MM.1S (cell line): ENCODE measurements at regions not wholly inside any gene's neighbourhood (a gene's known extent, or its start where the extent isn't known, plus 50 kb on each side); places are given as distances from the start of the nearest gene placed in this dataset.

ENCODE experiments used
- DNase-seq: peaks from one replicate; pipeline ENCODE4 v3.0.0-alpha.2; 2015
- H2AFZ ChIP-seq: fragments of 300-600 bp; sonication (generic); 2 replicates; pipeline ENCODE4 v1.6.0; 2016; ENCODE audit warnings: antibody characterized with exemption, low read length
- H3F3A ChIP-seq: fragments of 300-600 bp; sonication (generic); 2 replicates; pipeline ENCODE4 v1.6.1; 2016; ENCODE audit warnings: mild to moderate bottlenecking, antibody characterized with exemption, low read length, moderate library complexity, mixed read lengths; ENCODE audit not compliant: insufficient read depth
- H3K27ac ChIP-seq: fragments of 300-600 bp; sonication (generic); 2 replicates; pipeline ENCODE4 v1.5.1; 2016; ENCODE audit warnings: mild to moderate bottlenecking, low read length
- H3K27me3 ChIP-seq: fragments of 300-600 bp; sonication (generic); replicated peaks from 2 replicates; pipeline ENCODE4 v1.6.0; 2016; ENCODE audit warnings: low read length; ENCODE audit not compliant: insufficient read depth
- H3K36me3 ChIP-seq: fragments of 300-600 bp; sonication (generic); replicated peaks from 2 replicates; pipeline ENCODE4 v1.6.1; 2016; ENCODE audit warnings: mild to moderate bottlenecking, low read length, mixed read lengths; ENCODE audit not compliant: insufficient read depth
- H3K4me1 ChIP-seq: fragments of 300-600 bp; sonication (generic); 2 replicates; pipeline ENCODE4 v1.6.1; 2016; ENCODE audit warnings: low read length, mixed read lengths
- H3K4me2 ChIP-seq: fragments of 300-600 bp; sonication (generic); 2 replicates; pipeline ENCODE4 v1.6.0; 2016; ENCODE audit warnings: low read depth, low read length
- H3K4me3 ChIP-seq: fragments of 300-600 bp; sonication (generic); 2 replicates; pipeline ENCODE4 v1.5.1; 2016; ENCODE audit warnings: low read length, mixed read lengths
- H3K79me2 ChIP-seq: fragments of 300-600 bp; sonication (generic); 2 replicates; pipeline ENCODE4 v1.6.1; 2016; ENCODE audit warnings: mixed run types, low read length, mixed read lengths
- H3K9ac ChIP-seq: fragments of 300-600 bp; sonication (generic); 2 replicates; pipeline ENCODE4 v1.6.1; 2016; ENCODE audit warnings: low read length, mixed read lengths
- H3K9me2 ChIP-seq: fragments of 300-600 bp; sonication (generic); replicated peaks from 2 replicates; pipeline ENCODE4 v1.6.1; 2016; ENCODE audit warnings: mild to moderate bottlenecking, low read length, mixed read lengths; ENCODE audit not compliant: insufficient read depth
- H3K9me3 ChIP-seq: fragments of 300-600 bp; sonication (generic); replicated peaks from 2 replicates; pipeline ENCODE4 v1.6.1; 2016; ENCODE audit warnings: mild to moderate bottlenecking, low read length, mixed read lengths; ENCODE audit not compliant: insufficient read depth
- H4K20me1 ChIP-seq: fragments of 300-600 bp; sonication (generic); 2 replicates; pipeline ENCODE4 v1.6.1; 2016; ENCODE audit warnings: mild to moderate bottlenecking, low read length, moderate library complexity, mixed read lengths; ENCODE audit not compliant: insufficient read depth
- EZH2 ChIP-seq: fragments of 300-600 bp; sonication (generic); optimal IDR thresholded peaks from 2 replicates; pipeline ENCODE3; 2017; ENCODE audit warnings: low read depth, mild to moderate bottlenecking, antibody characterized with exemption, low read length, mixed read lengths
- EZH2phosphoT487 ChIP-seq: fragments of 300-600 bp; sonication (generic); IDR thresholded peaks from 2 replicates; pipeline ENCODE4 v1.6.1; 2018; ENCODE audit warnings: antibody characterized with exemption, low read length
- TF ChIP-seq, protein P1 (sequence below): fragments of 300-600 bp; sonication (generic); IDR thresholded peaks from 2 replicates; pipeline ENCODE4 v1.5.1; 2016; ENCODE audit warnings: antibody characterized with exemption, low read length, mixed read lengths

DNA sequence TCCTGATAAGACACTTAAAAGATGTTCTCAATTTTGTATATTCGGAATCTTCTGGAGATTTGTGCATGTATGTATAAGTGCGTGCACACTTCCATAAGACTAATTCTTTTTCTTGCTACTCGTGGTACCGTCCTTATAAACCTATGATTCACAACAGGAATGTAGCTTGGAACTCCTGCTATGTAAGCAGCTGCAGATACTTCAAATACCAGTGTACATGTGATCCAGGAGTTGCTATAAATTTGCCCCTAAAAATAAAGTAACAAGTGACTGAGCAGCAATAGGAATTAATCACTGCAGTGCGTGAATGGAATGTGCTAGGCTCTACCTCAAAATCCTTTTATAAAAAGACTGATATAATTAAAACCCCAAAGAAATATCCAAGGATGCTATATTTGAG is 214.9 kb downstream of the KLF5 start:
- H3K27me3 ChIP-seq = no peaks in the 10 kb centered on the region
- H3K9me2 ChIP-seq = no peaks in the 10 kb centered on the region
- no peaks in the 10 kb centered on the region for H3F3A ChIP-seq
- H3K27ac ChIP-seq = no peak overlapping the region
- no peaks in the 10 kb centered on the region for H4K20me1 ChIP-seq
- no peaks in the 10 kb centered on the region for H3K9me3 ChIP-seq
- H3K36me3 ChIP-seq = no peaks in the 10 kb centered on the region
- H3K4me2 ChIP-seq = no peak overlapping the region
- TF ChIP-seq EZH2 = no peak
- TF ChIP-seq, protein P1, sequence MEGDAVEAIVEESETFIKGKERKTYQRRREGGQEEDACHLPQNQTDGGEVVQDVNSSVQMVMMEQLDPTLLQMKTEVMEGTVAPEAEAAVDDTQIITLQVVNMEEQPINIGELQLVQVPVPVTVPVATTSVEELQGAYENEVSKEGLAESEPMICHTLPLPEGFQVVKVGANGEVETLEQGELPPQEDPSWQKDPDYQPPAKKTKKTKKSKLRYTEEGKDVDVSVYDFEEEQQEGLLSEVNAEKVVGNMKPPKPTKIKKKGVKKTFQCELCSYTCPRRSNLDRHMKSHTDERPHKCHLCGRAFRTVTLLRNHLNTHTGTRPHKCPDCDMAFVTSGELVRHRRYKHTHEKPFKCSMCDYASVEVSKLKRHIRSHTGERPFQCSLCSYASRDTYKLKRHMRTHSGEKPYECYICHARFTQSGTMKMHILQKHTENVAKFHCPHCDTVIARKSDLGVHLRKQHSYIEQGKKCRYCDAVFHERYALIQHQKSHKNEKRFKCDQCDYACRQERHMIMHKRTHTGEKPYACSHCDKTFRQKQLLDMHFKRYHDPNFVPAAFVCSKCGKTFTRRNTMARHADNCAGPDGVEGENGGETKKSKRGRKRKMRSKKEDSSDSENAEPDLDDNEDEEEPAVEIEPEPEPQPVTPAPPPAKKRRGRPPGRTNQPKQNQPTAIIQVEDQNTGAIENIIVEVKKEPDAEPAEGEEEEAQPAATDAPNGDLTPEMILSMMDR = no peak
- H3K79me2 ChIP-seq = no peaks in the 10 kb centered on the region
- no peak overlapping the region for H3K9ac ChIP-seq
- no peak for DNase-seq
- peaks cover 5% of the 10 kb centered on the region; the same call in 1 of the 2 replicates for H3K4me1 ChIP-seq
- no peak overlapping the region for H3K4me3 ChIP-seq
- no peak overlapping the region for H2AFZ ChIP-seq

DNA sequence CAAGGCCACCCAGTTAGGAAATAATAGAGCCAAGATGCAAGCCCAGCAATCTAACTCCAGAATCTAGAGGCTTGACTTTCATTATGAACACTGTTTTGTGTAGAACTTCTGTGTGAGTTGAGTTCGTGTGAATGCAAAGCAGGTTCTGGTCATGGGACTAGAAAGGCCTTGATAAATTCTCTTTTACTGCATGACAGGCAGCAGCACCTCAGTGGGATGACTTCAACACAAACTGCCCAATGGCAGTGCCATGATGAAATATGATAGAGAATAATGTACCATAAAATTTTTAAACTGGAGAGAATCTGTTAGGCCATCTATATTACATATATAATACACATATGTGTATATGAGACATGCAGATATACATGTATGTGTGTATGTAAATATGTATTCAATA is 214.5 kb downstream of the KLF5 start:
- H3K9me3 ChIP-seq = no peaks in the 10 kb centered on the region
- TF ChIP-seq, protein P1 = no peak
- TF ChIP-seq EZH2phosphoT487 (no peak), EZH2 (no peak)
- H3K9ac ChIP-seq = no peak overlapping the region
- no peaks in the 10 kb centered on the region for H3K9me2 ChIP-seq
- no peaks in the 10 kb centered on the region for H4K20me1 ChIP-seq
- H2AFZ ChIP-seq = no peak overlapping the region
- H3F3A ChIP-seq = no peaks in the 10 kb centered on the region
- H3K36me3 ChIP-seq = no peaks in the 10 kb centered on the region
- no peak overlapping the region for H3K27ac ChIP-seq
- no peaks in the 10 kb centered on the region for H3K27me3 ChIP-seq
- H3K79me2 ChIP-seq = no peaks in the 10 kb centered on the region
- H3K4me3 ChIP-seq = no peak overlapping the region
- H3K4me2 ChIP-seq = no peak overlapping the region
- H3K4me1 ChIP-seq = peaks cover 4% of the 10 kb centered on the region; the same call in 1 of the 2 replicates
- DNase-seq = no peak

DNA sequence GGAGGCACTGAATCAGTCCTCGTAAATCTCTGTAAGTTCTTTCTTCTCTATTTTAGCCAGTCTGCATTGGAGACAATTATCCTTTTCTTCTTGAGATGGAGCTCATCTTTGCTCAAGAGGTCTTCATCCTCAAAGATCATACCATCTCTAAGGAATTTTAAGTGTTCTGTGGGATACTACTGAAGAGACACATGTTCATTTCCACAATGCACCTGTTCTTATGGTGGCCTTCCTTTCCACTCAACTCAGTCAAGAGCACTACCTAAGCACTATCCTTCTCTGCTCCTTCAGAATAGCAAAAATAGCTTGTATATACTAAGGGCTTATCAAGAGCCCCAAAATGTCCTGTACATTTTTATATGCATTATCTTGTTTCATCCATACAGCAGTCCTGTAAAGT is 214.0 kb downstream of the KLF5 start:
- no peak for TF ChIP-seq EZH2
- DNase-seq = no peak
- no peaks in the 10 kb centered on the region for H3K9me2 ChIP-seq
- H3K27ac ChIP-seq = no peak overlapping the region
- no peak overlapping the region for H3K9ac ChIP-seq
- H3K27me3 ChIP-seq = no peaks in the 10 kb centered on the region
- no peak overlapping the region for H2AFZ ChIP-seq
- no peak overlapping the region for H3K4me3 ChIP-seq
- H3K9me3 ChIP-seq = no peaks in the 10 kb centered on the region
- H3F3A ChIP-seq = no peaks in the 10 kb centered on the region
- no peaks in the 10 kb centered on the region; the same call in 1 of the 2 replicates for H3K4me1 ChIP-seq
- no peak overlapping the region for H3K4me2 ChIP-seq
- no peaks in the 10 kb centered on the region for H3K79me2 ChIP-seq
- H4K20me1 ChIP-seq = no peaks in the 10 kb centered on the region
- H3K36me3 ChIP-seq = no peaks in the 10 kb centered on the region

DNA sequence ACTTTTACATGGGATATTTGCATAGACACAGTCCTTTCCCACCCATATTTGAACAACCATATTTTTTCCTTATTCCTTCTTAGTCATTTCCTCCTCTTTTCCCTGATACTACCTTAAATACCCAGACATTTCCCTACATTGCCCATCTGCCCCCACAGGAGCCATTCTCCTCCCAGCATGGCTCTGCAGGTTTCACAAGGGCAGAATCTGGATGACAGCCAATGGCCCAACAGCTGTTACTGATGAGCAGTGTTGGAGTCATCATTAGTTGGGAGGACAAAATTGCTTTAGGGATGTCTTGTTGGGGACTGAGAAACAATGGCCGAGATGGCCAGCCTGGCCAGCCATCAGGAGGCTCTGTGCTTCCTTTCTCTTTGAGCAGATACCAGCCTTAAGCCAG is 209.5 kb downstream of the KLF5 start:
- no peak overlapping the region for H2AFZ ChIP-seq
- TF ChIP-seq EZH2phosphoT487 (no peak), EZH2 (no peak)
- TF ChIP-seq, protein P1 = no peak

More for the DNA sequence above, 209.5 kb downstream of the KLF5 start:
- Histone ChIP-seq H3K36me3 (no peaks in the 10 kb centered on the region), H3K9me2 (no peaks in the 10 kb centered on the region), H3K4me3 (no peak overlapping the region), H3F3A (no peaks in the 10 kb centered on the region), H4K20me1 (no peaks in the 10 kb centered on the region), H3K9me3 (no peaks in the 10 kb centered on the region), H3K79me2 (no peaks in the 10 kb centered on the region), H3K27ac (no peak overlapping the region), H3K4me1 (no peaks in the 10 kb centered on the region), H3K9ac (no peak overlapping the region), H3K27me3 (no peaks in the 10 kb centered on the region), H3K4me2 (no peak overlapping the region)
- no peak for DNase-seq
